GM19035 (cell line): ENCODE measurements at regions not wholly inside any gene's neighbourhood (a gene's known extent, or its start where the extent isn't known, plus 50 kb on each side); places are given as distances from the start of the nearest gene placed in this dataset.
"Not testable (repeated sequence)": the region's sequence is repeated elsewhere in the genome, so short reads cannot be mapped to it uniquely, and the experiment has no call there.

Experiments used
- ATAC-seq: cut with Tn5 transposase; IDR thresholded peaks from one replicate; pipeline ENCODE4 v1.9.1; 2021; ENCODE audit not compliant: unreplicated experiment

GRCh38 chr3:4067893-4068292, 235.3 kb upstream of the SETMAR start:
- no peak for ATAC-seq

GRCh38 chr3:4069796-4070195, 233.4 kb upstream of the SETMAR start:
- ATAC-seq = no peak

GRCh38 chr3:4071481-4072184, 231.5 kb upstream of the SETMAR start:
- ATAC-seq = no peak

GRCh38 chr3:4077278-4077677, 225.9 kb upstream of the SETMAR start:
- not testable (repeated sequence) for ATAC-seq

- no peak for ATAC-seq
Observed at GRCh38 chr3:4077950-4078349, 225.2 kb upstream of the SETMAR start.

- no peak for ATAC-seq
Observed at GRCh38 chr3:4078903-4079302, 224.3 kb upstream of the SETMAR start.

- ATAC-seq = no peak
Observed at GRCh38 chr3:4079339-4080195, 223.6 kb upstream of the SETMAR start.

- ATAC-seq = no peak
Observed at GRCh38 chr3:4083225-4084015, 219.7 kb upstream of the SETMAR start.

GRCh38 chr3:4084271-4084670, 218.9 kb upstream of the SETMAR start:
- ATAC-seq = no peak

GRCh38 chr3:4086662-4087061, 216.5 kb upstream of the SETMAR start:
- ATAC-seq = not testable (repeated sequence)

GRCh38 chr3:4091786-4092185, 211.4 kb upstream of the SETMAR start:
- no peak for ATAC-seq

- no peak for ATAC-seq
Observed at GRCh38 chr3:4097801-4098200, 205.4 kb upstream of the SETMAR start.

- no peak for ATAC-seq
Observed at GRCh38 chr3:4099607-4100006, 203.6 kb upstream of the SETMAR start.

GRCh38 chr3:4107430-4107829, 195.7 kb upstream of the SETMAR start:
- no peak for ATAC-seq

GRCh38 chr3:4113811-4114522, 189.2 kb upstream of the SETMAR start:
- ATAC-seq = no peak

- no peak for ATAC-seq
Observed at GRCh38 chr3:4119119-4119518, 184.1 kb upstream of the SETMAR start.

- ATAC-seq = no peak
Observed at GRCh38 chr3:4125576-4125975, 177.6 kb upstream of the SETMAR start.

- ATAC-seq = no peak
Observed at GRCh38 chr3:4138150-4138785, 164.9 kb upstream of the SETMAR start.

- no peak for ATAC-seq
Observed at GRCh38 chr3:4138786-4139431, 164.3 kb upstream of the SETMAR start.
